Urothelium cell line (cell line): ENCODE measurements at regions not wholly inside any gene's neighbourhood (a gene's known extent, or its start where the extent isn't known, plus 50 kb on each side); places are given as distances from the start of the nearest gene placed in this dataset.

Experiments used
- DNase-seq: peaks from one replicate; pipeline ENCODE4 v3.0.0; 2011; ENCODE audit warnings: low spot score, mixed read lengths
- FAIRE-seq: peaks from 2 replicates; lab custom pipeline; 2011; peaks lifted over from hg19 to GRCh38; lab: Jason Lieb, UNC

- FAIRE-seq: no peak
Measured at GRCh38 chr4:11599064-11599463, 170.4 kb upstream of the HS3ST1 start.

GRCh38 chr4:11598591-11598990, 169.9 kb upstream of the HS3ST1 start:
- DNase-seq (no peak), FAIRE-seq (no peak)

More at GRCh38 chr4:11599064-11599463, 170.4 kb upstream of the HS3ST1 start:
- DNase-seq: no peak

DNA sequence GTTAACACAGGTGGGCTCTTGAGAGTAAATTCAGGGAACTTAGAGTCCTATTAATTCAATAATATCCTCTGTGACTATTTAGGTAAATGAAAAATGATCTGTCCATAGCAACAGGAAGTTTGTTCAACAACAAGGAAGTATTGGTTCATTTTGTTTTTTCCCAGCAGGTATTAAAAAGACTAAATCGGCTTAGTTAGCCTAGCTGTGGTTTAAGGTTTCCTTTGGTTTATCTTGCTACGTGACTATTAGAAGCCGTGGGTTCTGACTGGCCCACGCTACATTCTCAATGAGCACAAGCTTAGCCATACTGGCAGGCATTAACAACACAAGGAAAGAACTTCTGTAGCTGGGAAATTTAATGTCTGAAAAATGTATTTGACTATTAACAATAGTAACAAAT, 168.8 kb upstream of the HS3ST1 start:
- no peak for DNase-seq
- no peak for FAIRE-seq

GRCh38 chr4:11596989-11597388, 168.3 kb upstream of the HS3ST1 start:
- DNase-seq (no peak), FAIRE-seq (no peak)

- no peak for FAIRE-seq
- DNase-seq: no peak
Measured at GRCh38 chr4:11593576-11594116, 165.0 kb upstream of the HS3ST1 start.

DNA sequence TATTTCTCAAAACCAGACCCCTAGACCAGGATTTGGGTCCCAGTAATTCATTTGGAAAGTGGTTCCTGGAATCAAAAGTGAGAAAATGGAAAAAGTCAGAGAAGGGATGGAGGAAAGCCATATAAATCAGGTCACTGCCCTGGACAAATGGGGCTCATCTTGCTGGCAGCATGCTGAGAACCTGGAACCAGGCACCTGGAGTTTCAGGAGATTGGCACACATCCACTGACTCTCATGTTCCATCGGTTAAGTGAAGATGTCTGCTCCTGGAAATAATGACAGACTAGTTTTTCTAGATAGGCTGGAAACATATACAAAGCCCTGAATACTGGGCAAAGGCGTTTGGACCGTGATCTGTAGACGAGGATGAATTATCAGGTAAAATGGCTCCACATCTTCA, 163.6 kb upstream of the HS3ST1 start:
- FAIRE-seq (no peak), DNase-seq (no peak)

- no peak for FAIRE-seq
- DNase-seq: no peak
Measured at GRCh38 chr4:11590132-11590531, 161.4 kb upstream of the HS3ST1 start.

DNA sequence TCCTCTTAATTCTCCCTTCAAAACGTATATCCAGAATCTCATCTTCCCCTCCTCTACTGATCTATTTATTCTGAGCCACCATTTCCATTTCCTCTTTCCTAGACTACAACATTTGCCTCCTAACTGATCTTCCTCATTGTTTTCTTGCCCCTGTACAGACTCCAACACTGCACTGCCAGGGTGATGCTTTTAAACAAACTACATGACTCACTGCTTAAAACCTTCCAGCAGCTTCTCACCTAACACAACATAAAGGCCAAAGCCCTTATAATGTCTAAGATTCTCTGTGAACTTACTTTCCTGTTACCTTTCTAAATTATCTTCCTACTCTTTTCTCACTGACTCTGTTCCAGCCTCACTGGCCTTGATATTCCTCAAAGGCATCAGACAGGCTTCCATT, 161.0 kb upstream of the HS3ST1 start:
- DNase-seq: no peak
- FAIRE-seq: no peak

GRCh38 chr4:11587797-11588196, 159.1 kb upstream of the HS3ST1 start:
- DNase-seq (no peak), FAIRE-seq (no peak)

- DNase-seq (peak; percentile 33), FAIRE-seq (no peak)
Measured at GRCh38 chr4:11585506-11585905, 156.8 kb upstream of the HS3ST1 start.

- FAIRE-seq (no peak), DNase-seq (no peak)
Measured at GRCh38 chr4:11568511-11568910, 139.8 kb upstream of the HS3ST1 start.

DNA sequence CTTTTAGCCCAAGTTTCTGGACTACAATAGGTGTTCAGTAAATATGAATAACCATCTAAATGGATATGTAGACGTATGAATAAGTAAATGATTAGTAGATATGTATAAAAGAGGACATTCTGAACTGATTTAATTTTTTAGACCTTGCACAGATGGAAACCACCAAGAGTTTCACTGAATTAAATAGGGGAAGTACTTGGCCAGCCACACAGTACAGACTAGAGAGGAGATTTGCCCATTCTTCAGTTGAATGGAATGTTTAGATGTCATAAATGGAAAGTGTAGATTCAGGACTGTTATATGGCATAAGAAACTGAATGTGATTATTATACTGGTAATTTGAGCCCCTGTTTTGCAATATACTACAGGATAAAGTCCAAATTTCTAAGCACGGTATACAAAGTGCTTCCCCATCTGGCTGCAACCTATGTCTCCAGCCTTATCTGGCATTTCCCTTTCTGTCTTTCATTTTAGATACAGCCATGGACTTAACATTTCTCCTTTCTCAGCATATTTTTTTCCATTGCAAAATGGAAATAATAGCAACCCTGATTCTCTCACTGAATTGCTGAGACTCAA, 137.8 kb upstream of the HS3ST1 start:
- no peak for DNase-seq
- FAIRE-seq: no peak

DNA sequence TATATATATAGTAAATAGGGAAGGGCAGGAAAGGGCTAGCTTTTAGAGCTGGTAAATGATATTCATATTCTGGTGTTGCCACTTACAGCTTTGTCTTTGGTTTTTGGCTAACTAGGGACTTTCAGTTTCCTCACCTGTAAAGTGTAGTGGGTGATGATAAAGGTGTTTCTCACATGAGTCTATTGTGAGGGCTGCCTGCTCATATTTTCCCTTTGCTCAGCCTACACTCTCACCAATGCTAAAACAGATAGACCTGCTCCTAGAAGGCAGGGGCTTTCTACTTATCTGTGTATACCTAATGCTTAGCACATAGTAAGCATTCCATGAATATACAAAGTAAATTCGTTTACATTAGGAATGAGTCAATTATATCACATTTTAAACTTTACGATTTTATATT, 137.2 kb upstream of the HS3ST1 start:
- DNase-seq (no peak), FAIRE-seq (no peak)

DNA sequence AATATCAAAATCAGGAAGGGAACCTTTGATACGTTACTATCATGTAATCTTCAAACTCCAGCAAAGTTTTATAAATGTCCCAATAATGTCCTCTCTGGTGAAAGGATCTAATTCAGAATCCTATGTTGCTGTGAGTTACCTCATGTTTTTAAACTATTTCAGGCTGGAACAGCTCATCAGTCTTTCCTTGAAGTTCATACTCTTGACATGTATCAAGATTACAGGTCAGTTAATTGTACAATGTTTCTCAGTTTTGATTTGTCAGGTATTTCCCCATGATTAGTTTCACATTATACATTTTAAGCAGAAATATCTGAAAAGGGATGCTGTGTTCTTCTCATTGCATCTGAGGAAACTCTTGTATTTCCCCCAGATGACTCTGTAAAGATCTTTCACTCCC, 136.5 kb upstream of the HS3ST1 start:
- no peak for DNase-seq
- no peak for FAIRE-seq

GRCh38 chr4:11564021-11564420, 135.3 kb upstream of the HS3ST1 start:
- no peak for DNase-seq
- FAIRE-seq: no peak

GRCh38 chr4:11549525-11549924, 120.8 kb upstream of the HS3ST1 start:
- DNase-seq (no peak), FAIRE-seq (no peak)

GRCh38 chr4:11548597-11549082, 119.9 kb upstream of the HS3ST1 start:
- peak; percentile 33 for DNase-seq
- FAIRE-seq: no peak

DNA sequence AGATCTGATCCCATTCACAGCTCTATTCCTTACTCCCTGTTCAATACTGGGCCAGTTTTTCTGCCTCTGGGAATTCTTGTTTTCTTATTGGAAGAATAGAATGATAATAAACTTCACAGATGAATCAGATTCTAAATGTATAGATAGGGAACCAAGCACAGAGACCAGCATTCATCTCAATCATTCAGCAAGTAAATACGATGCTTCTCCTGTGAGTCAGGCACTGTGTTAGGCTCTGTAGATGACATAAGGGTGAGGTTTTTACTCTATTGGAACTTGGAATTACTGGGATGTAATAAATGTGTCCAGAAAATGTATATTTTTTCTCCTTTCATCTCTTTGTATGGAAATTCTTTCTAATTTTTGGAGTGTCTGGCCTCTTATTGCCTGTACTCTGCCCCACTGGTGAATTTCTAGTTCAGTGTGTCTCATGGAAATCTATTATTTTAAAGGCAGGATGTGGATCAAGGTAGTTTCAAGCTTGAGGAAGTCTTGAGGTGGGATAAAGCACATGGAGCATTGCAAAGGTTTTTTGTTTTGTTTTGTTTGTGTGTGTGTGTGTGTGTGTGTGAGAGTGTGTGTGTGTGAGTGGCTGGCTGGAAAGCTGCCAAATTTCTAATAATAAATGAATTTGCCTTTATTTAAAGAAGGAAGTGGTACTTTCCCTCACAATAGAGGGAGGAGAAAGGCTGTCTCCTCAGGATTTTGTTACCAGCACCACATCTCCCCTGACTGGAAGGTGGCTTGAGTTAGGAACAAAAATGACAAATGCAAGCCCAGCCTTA, 117.9 kb upstream of the HS3ST1 start:
- FAIRE-seq (no peak), DNase-seq (no peak)

GRCh38 chr4:11545651-11546050, 117.0 kb upstream of the HS3ST1 start:
- DNase-seq (no peak), FAIRE-seq (no peak)

DNA sequence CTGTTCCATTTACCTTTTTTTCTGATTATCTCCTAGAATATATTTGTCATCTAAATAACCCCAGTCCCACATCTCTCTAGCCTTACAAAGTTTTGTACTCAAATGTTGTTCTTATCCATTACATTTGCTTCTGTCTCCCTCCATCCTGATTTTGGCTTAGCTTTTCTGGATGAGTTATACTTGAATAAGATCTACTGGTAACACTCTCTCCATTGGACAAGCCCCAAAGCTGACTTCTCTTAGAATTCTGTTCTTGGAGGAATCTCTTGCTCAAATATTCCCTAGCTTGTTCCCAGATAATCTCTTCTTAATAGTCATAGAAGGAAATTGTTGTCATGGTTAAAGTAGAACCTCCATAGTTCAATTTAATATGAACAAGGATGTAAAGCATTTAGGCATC, 115.5 kb upstream of the HS3ST1 start:
- no peak for FAIRE-seq
- DNase-seq: no peak

DNA sequence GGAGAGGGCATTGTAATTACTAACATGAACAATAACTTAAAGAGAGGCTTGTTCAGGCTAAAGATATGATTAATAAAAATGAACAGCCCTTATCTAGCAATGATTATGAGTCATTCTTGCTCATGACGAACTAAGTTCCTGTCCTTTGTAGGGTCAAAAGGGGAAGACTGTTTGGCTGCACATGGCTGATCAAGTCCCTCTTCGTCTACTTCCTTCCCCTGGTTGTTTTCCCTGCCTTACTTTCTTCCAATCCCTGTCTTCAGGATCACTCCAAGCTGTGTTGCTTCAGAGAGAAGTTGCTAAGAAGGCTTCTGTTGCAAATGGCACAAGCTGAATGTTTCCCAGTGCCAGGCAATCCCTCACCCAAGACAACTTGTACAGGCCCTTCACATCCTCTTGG, 115.0 kb upstream of the HS3ST1 start:
- DNase-seq: peak; percentile 4
- no peak for FAIRE-seq

GRCh38 chr4:11542952-11543351, 114.3 kb upstream of the HS3ST1 start:
- FAIRE-seq (no peak), DNase-seq (no peak)
